CD4-positive, alpha-beta T cell treated with Interferon gamma for 1 hour (primary cell): ENCODE measurements at regions not wholly inside any gene's neighbourhood (a gene's known extent, or its start where the extent isn't known, plus 50 kb on each side); places are given as distances from the start of the nearest gene placed in this dataset.
A peak's percentile ranks its signal among the peaks of the same experiment; 100 is the strongest.
"Not testable (repeated sequence)": the region's sequence is repeated elsewhere in the genome, so short reads cannot be mapped to it uniquely, and the experiment has no call there.

Source experiments
- DNase-seq: peaks from one replicate; pipeline ENCODE4 v3.0.0-alpha.2; 2020

DNA sequence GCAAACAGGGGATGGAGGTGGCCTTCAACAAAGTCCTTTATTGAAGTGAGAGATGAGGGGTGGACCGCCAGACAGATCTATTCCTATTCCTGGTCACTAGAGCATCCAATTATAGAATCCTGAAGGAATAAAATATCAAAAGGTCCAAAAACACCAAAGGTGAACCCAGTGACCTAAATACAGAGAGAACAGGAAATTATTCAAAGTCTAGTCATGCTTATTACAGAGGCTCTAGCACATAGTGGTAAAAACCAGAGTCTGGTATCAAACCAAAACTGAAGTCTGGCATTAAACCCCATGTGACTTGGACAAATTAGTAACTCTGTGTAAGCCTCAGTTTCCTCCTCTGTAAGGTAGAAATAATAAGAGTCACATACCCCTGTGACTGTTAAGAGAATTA is 100.5 kb upstream of the SNX2 start:
- no peak for DNase-seq

DNA sequence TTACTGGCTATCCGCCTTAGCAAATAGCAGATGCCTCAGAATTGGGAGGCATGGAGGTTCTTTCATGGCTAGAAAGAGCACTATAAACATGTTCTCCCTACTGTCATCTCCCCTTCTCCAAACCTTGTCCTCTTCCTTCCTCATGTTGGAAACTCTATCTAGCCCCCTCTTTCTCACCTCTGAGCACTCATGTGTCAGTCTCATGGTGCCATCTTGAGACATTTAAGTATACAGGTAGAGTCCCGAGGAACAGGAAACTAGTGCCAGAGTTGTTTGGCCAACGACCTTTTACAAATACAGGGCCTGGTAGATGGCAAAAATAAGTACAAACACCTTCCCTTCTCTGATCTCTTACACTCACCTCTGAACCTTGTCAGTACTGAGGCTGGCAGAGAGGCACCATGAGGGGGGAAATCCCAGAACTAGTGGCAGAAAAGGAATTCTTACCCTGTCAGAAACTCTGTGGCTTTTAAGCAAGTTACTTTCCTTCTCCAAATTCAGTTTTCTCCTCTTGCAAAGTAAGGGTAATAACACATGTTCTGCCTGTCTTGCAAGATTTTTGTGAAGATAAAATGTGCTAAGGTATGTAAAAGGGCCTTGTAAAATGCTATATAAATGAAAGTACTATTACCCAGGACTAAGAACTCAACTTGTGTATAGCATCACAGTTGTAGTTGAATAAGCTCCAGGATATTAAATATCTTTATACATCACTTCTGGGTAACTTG is 94.1 kb upstream of the SNX2 start:
- no peak for DNase-seq

DNA sequence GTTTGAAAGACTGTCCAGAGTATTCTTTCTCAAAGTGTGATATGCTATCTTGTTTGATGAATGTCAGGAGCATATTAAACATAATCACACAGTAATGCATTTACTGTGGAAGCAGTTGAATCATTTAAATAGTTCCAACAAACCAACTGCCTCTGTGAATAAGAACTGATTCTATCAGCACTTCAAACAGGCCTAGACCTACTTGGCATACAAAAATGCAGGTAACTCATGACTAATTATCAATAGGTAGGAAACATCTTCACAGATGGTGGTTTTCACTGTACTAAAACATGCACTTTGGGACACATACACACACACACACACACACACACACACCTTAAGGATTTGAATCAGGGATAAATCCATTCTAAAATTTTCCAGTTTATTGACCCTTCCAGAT is 91.2 kb upstream of the SNX2 start:
- DNase-seq: no peak

DNA sequence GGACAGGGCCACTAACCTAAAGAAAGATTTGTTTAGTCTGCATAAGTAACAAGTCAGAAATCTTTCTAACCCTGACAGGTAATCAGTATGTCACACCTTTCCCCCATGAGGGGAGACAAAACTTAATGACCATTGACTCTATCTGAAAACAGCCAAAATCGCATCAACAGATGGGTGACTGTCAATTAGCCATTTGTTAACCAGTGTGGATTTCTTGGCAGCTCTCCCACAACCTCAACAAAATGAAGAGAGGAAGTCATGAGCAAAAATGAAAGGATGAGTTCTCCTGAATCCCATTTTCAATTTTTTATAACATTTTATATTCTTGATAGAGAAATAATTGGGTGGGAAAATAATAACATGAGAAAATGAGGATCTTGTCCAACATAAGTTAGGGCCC is 84.6 kb upstream of the SNX2 start:
- no peak for DNase-seq

DNA sequence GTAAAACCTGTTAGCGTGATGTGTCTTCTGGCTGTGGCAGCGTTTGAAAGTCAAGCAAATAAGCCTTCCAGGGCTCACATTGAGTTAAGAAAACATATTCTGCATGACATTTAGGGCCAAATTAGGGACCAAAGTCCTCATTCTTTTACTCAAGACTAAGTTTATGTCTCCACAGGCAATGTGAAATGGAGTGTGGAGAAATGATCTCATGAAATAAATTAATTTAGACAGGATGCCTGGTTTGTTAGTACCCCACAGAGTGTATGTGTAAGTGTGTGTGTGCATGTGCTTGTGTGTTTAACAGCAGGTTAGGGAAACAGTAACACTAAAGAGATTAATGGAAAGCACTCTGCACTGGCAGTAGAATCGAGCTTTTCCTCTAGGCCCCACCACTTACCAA is 82.9 kb upstream of the SNX2 start:
- no peak for DNase-seq

DNA sequence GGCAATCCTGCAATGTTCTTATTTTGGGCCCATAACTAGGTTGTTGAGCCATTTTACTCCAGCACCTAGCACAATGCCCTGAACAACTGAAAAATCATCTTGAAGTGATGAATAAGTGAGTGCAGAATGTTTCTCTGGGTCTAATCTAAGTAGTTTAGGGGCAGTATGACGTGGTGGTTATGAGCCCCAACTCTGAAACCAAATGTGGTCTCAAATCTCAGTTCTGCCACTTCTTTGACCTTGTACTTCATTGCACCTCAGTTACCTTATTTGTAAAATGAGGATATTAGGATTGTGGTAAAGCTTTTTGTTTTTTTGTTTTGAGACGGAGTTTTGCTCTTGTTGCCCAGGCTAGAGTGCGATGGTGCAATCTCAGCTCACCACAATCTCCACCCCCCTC is 80.9 kb upstream of the SNX2 start:
- DNase-seq: no peak

DNA sequence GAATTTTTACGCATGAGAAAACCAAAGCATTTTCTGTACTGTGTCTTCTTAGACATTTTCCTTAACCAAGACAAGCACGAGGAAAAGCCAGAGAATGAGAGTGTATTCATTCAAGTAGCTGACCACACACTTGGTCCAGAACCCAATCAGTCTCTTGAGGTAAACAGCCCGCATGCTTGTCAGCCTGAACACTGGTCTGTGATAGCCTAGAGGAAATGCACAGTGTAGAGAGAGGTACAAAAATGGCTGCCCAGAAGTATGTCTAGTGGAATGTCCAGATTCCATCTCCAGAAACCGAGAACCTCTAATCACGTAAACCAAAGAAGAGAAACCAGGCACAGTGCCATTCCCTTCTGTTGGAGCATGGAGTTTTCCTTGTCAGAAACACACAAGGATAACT is 80.0 kb upstream of the SNX2 start:
- DNase-seq: no peak

DNA sequence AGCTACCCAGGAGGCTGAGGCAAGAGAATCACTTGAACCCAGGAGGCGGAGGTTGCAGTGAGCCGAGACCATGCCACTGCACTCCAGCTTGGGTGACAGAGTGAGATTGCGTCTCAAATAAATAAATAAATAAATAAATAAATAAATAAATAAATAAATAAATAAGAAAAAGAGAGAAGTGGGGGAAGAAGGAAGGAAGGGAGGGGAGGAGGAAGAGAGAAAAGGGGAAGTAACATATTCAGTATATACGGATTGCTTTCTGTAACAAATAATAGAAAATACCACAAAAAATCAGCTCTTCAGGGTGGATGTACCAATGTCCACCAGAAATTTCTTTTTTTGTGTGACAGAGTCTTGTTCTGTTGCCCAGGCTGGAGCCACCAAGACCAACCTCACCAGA is 78.1 kb upstream of the SNX2 start:
- DNase-seq: not testable (repeated sequence)

DNA sequence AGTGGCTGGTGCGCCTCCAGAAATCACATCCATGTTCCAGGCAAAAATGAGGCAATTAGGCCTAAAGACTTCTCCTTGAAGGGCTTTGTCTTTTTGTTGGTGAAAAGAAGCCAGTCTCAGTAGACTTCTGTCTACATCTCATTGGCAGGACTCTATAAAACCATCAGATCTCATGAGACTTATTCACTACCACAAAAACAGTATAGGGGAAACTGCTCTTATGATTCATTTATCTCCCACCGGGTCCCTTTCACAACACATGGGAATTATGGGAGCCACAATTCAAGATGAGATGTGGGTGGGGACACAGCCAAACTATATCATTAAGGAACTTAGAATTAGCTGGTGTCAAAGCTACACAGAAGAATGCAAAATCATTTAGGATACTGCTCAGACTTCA is 77.7 kb upstream of the SNX2 start:
- DNase-seq: no peak

DNA sequence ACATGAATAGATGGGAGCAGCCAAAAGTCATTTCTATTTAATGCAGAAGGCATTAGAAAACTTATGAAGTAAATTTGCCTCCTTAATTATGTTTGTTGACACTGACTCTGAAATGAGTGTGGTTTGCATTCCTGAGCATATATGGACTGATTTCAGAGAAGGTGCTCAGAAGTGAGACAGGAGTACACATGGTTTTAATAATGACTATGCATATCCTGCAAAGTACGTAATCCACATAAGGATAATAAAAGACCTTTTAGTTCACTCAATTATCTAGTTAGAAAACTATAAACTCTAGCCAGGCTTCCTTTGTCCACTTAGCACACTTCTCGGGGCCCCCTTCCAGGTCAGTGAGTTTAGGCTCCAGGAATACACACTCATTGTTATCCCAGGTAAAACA is 75.7 kb upstream of the SNX2 start:
- DNase-seq: no peak

DNA sequence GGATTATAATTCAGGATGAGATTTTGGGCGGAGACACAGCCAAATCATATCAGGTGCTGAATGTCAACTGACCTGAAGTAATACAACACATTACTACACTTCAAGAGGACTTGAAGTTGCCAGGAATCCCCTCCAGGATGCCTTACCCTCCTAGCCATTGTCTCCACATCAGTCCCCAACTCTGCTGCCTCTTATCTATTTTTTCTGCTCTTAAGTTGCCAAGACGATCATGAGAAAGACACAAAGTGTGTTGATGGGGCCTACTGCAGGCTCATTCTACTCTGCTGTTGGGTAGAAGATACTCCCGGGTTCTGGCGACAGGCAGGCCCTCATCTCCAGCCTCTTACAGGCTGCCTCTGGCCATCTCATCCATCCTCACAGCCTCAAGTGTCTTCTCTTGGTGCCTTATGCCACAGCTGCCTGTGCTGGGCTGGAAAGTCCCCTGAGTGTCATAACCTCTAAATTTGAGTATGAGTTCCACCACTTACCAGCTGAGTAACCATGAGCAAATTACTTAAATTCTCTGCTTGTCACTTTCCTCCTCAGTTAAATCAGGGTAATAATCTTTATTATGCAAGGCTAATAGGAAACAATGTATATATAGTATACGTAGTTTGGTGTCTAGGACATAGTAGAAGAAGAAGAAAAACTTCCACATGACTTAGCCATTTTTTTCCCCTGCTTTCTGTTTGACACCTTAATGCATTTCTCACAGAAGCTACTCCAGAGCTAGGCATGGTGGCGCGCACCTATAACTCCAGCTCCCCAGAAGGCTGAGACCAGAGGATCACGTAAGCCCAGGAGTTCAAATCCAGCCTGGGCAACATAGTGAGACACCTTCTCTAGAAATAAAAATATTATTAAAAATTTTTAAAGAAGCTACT is 73.0 kb upstream of the SNX2 start:
- DNase-seq: peak; percentile 69

DNA sequence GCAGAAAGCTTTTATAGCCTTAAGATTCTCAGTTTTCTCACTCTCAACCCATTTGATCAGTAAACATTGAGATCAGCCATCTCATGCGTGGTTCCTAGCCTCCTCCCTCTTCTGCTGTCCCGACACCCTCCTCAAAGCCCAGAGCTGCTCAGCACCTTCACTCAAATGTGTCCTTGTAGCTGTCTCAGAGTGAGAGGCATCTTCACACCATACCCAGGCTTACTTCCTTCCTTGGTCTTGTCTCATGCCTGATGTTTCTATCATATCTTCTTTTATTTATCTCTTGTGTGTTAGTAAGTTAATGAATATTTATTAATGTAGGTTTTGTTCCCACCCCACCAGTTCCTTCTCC is 72.4 kb upstream of the SNX2 start:
- peak; percentile 49 for DNase-seq

DNA sequence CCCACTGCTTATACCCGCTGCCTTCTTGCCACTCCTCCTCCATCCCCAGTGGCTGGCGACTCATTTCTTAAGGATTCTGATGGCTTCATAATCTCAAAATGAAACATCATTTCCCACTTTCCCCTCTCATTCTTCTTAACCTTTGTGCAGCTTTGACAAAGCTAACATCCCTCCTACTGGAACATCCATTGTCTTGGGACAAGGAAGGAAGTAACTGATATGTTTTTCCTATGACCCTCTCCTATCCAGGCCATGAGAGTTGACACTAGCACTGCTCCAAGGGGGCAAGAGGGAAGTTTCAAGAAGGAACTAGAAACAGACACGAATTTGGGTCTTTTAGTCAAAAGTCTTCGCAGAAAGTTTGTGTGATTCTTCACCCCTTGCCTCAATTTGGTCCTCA is 71.7 kb upstream of the SNX2 start:
- no peak for DNase-seq

DNA sequence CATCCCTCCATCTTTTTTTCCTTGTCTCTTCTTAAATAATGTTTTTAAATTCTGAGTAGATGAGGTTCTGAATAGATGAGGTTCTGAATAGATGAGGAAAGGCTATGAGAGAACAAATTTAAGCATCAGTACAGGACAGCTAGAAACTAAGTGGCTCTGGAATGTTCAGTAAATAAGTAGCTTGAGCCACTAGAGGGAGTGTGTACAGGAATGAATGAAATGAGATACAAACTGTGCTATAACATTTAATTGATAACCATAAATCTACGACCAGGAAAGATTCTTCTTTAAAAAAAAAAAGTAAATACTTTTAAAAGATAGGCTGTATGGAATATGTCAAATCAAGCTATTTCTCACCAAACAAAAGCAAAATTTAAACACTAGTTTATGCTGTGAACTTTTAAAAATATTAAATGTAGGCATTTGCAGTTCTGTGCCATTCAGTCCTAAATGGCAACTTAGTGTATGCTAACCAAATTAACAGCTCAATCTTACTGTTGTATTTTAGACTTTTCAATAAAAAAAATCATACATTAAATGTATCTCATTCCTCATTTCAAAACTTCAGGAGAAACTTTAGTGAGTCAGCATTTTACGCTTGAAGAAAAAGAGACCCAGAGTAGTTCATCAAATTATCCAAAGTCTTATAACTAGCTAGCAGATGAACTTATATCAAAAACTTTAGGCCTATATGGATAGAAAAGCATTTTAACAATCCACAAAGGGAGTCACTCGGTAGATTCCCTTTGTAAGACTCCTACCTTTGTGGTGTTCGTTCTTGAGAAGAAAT is 70.4 kb upstream of the SNX2 start:
- no peak for DNase-seq

DNA sequence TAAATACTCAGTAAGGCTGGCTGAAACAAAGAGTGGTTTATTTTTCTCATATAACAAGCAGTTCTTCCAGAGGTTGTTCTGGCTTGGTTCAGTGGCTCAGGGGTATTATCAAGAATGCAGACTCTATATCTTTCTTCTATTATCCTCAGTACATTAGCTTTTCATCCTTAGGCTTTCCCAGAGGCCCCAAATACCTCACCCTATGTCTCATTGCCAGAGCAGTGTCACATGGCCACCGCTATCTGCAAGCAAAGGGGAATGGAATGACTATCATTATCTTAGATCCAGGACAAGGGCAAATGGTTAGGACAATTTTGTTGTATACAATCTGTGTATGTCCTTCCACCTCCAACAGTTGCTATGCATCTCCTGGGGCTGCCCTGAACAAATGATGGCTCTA is 69.0 kb upstream of the SNX2 start:
- DNase-seq: no peak

DNA sequence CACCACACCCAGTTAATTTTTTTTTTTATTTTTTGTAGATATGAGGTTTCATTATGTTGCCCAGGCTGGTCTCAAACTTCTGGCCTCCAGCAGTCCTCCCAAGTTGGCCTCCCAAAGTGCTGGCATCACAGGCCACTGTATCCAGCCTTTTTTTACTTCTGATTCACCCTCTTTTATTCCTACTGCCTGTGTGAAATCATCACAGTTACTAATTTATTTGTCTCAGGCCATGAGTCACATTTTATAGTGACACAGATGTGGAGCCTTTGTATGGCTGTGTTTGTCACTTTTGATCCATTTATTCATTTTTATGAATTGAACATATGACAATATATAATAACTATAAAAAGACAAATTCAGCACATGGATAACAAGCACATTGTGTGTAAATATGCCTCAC is 67.1 kb upstream of the SNX2 start:
- DNase-seq: no peak

DNA sequence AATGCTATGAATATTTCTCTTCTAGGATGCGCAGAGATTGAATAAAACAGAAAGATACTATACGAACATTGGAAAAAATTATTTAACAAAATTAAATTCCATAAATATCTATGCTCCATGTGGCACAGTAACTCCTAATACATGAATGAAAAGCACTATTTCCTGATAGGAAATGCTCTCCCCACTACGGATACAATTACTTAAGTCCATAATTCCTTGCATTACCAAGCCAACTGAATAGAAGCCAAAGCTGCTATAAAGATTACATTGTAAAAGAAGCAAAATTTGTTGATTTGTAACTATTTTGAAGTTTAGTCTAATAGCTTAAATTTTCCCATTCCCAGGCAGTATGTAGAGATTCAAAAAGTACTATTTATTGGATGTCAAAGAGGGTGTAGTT is 61.8 kb upstream of the SNX2 start:
- DNase-seq: no peak

DNA sequence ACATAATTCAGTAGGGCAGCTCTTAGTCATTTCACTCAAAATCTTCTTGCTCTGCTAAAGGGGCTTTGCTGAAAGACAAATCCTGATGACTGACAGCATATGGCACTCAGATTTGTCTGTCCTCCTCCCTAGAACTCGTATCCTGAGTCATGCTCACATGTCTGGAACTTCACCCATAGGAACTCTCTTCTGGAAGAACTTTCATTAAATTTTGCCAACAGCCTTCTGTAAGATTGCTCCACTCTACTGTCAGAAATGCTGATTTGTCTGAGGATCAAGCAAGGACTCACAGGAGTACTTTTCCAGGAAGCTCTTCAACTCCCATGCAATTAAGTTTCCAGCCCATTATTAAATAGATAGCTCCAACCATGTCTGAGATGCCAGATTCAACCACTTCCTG is 59.8 kb upstream of the SNX2 start:
- DNase-seq: no peak

DNA sequence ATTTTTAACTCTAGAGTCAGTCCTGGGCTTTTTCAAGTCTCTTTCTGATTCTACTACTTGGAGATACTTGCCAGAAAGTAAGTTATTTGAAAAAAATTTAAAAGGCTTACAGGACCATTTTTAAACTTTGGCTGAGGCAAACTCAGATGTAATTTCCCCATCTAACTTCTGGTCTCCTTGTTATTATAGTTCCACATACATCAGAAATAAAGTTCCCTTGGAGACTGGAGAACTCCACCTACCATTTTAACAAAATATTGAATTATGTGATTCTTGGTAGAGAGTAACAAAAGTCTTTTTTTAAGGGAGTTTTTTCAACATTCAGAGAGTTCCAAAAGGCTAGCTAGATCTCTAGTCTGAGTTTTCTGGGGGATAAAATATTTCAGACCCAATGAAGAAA is 56.3 kb upstream of the SNX2 start:
- DNase-seq: no peak

DNA sequence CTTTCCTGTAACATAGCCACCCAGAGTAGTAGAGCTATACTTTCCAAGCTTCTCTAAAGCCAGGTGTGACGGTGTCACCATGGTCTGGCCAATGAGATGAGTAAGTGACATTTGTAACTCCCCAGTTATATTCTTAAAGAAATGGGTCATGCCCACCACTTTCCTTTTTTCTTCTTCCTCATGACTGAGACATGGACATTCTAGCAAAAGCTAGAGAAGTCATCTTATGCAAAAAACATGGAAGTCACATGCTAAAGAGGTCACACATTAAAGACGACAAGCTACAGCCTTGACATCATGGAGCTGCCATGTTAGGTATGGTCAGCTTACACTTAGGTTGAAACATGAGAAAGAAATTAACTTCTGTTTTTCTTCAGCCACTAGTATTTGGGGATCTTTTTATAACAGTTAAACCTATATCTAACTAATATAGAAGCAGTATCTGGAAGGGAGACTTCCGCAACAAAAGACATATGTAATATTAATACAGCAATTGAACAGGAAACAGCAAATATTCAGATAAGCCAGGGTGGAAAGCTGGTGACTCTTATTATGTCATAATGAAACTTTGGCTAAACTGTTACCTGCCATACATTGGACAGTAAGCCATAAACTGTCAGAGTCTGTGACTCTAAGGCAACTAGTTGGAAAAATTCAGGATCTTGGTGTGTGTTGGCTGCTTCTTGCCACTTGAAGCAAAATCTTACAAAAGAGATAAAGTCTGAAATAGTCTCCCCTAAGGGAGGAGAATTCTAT is 54.7 kb upstream of the SNX2 start:
- DNase-seq: no peak

DNA sequence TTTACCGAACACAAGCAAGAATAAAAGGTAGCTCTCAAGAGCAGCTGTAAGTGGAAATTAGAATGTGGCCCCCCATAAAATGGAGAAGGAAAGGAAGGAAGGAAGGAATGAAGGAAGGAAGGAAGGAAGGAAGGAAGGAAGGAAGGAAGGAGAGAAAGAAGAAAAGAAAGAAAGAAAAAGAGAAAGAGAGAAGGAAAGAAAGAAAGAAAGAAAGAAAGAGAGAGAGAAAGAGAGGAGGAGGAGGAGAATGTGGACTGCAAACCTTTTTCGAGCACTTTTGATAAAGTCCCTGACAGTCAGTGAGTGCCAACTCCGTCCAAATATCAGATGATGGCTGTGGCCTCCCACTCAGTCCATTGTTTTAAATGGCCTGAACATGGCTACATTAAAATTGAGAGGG is 53.8 kb upstream of the SNX2 start:
- no peak for DNase-seq

DNA sequence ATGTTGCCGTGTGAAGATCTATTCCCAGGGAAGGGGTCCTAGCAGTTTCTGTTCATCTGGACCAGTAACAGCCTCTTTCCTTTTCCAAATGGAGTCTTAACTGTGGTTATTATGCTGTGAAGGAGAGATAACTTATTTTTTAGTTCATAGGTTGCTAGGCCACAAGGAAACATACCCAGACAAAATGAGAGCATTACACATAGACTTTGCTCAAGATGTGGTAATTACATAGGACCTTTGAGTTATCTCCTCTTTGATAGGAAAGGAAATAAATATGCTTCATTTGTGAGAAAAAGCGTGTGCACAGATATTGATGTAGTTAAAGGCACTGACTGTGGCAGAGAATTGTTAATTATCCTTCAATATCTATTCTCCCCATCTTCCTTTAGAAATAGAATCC is 52.5 kb upstream of the SNX2 start:
- no peak for DNase-seq
